ENCODE measurements at regions not wholly inside any gene's neighbourhood (a gene's known extent, or its start where the extent isn't known, plus 50 kb on each side); places are given as distances from the start of the nearest gene placed in this dataset.

DNA sequence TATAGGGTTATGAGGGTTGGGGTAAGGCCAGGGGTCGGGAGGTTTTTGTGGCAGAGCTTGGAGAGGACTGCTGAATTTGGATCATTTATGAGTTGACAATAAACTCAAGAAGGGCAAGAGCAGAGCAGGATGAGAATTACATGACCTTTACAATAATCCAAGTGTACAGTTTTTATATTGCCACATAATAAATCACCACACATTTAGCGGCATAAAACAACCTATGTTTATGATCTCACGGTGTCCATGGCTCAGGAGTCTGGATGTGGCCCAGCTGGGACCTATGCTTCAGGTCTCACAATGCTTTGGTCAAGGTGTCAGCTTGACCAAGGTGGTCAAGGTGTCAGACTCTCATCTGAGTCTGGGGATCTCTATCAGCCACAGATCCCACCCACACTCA lies 118.3 kb upstream of the WSCD1 start:
- DNase-seq (ENCODE audit: low read depth), result no peak

DNA sequence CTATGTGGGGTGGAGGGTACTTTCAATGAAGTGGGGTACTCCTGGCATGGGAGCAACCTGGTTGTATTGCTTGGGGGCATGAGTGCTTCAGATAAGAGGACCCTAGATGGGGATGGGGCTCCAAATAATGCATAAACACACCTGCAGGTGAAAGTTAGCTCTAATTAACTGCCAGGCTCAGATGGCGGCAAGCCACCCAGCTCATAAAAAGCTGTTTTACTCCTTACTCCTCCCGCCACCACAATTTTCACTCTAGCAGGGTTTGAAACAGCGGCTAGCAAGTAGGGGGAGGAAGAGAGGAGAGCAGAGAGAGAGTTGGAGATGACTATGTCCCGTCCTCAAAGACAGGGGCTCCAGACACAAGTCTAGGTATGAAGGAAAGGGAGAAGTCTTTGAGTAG lies 117.7 kb upstream of the WSCD1 start:
- DNase-seq (ENCODE audit: low read depth), result no peak

DNA sequence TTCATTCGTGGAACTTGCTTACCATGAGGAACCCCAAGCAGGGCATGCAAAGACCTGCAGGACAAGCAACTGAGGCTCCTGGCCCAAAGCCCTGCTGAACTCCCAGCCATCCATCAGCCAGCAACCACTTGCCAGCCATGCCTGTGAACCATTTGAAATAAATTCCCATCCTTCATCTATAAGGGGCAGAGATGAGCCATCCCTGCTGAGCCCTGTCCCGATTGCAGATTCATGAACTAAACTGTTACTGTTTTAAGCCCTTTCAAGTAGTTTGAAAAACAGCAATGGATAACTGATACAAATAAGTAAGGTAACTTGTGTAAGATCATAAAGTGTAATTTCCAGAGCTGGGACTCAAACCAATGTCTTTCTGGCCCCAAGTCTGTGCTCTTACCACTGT lies 114.4 kb upstream of the WSCD1 start:
- DNase-seq (ENCODE audit: low read depth), result no peak

DNA sequence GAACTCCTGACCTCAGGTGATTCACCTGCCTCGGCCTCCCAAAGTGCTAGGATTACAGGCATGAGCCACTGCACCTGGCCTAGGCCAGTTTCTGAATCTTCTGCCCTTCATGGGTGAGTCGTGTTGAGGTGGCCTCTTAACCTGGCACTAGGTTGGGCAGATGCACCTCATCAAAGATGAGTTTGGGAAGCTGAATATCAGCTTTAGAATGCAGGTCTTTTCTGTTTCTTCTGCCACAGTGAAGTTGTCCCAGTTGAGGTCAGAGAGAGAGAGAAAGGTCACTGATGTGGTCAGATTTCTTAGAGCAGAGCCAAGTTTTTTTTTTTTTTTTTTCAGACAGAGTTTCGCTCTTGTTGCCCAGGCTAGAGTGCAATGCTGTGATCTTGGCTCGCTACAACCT lies 111.3 kb upstream of the WSCD1 start:
- no peak for DNase-seq (ENCODE audit: low read depth)

DNA sequence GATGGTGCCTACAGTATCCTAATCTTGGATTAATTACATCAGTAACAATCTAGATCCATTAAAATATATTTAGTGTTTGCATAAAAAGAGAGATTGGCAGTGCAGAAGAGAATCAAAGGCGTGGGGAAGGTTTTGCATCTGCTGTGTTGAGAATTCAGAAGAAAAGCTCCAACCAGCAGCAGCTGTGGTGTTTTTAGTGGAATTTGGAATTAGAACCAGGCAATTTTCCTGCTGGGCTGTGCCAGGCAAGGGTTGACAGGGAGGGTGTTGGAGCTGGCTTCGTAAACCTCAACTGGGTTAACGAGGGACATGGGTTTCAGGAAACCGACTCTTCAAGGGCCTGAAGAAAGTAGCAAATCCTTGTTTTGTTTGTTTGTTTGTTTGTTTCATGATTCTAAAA lies 107.8 kb upstream of the WSCD1 start:
- DNase-seq (ENCODE audit: low read depth), result no peak

DNA sequence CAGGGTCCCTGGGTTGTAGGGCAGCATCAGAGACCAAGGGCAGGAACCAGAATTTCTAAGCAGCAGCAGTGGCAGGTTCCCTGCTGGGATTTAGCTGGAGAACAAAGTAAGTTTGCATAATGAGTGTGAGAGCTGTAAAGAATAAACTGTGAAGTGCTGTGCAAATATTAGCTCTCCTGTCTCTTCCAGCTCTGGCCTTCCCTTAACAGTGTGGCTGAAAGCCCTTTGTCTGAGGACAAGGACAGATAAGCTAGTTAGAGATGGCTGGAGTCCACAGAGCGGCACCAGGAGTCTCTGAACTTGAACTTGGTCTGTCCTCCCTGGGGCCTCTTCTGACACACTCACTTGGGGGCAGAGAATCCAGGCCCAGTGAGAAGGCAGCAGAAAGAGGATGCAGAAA lies 98.2 kb upstream of the WSCD1 start:
- DNase-seq (ENCODE audit: low read depth), result no peak

DNA sequence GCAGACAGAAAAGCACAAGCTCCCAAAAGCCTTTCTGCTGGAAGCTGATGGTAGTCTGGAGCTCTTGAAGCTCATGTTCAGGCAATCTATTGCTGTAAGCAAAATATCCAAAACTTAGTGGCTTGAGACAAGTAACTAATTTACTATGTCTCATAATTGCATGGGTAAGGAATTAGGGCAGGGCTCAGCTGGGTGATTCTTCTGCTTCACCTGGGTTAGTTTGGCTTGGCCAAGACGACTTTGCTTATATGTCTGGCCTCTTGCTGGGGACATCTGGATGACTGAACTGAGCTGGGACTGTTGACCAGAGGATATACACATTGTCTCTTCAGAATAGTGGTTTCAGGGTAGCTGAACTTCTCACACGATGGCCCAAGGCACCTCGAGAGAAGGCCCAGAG lies 96.8 kb upstream of the WSCD1 start:
- DNase-seq (ENCODE audit: low read depth), result no peak

DNA sequence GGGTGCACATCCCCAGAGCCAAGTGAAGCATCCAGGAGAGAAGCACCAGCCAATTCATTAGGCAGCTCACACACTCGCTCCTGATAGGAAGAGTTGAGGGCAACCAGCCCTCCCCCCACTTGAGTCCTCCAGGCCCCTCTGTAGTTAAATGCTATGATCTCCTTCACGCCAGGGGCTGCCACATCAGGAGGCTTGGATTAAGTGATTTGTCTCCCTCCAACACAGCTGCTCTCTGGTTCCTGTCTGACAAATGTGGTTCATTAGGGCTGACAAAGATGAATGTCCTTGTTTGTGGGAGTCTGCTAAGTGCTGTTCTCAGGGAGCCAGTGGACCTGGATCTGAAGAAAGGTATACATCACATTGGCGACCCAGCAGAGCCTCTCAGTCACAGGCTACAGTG lies 94.5 kb upstream of the WSCD1 start:
- DNase-seq (ENCODE audit: low read depth), result no peak

DNA sequence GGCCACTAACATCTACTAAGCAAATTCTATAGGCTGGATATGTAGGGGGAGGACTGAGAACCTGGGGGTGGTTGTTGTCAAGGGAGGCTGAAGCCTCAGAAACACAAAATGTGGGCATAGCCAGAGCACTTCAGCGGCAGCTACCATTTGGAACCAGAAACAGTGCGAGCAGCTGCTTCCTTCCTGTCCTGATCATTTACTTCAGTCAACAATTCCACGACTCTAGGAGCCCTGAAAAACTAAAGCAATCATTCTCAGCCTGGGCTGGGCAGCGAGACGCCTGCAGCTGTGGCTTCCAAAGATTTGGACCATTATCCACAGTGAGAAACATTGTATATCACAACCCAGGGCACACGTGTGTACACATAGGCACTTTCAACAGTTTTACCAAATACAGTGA lies 93.9 kb upstream of the WSCD1 start:
- no peak for DNase-seq (ENCODE audit: low read depth)

DNA sequence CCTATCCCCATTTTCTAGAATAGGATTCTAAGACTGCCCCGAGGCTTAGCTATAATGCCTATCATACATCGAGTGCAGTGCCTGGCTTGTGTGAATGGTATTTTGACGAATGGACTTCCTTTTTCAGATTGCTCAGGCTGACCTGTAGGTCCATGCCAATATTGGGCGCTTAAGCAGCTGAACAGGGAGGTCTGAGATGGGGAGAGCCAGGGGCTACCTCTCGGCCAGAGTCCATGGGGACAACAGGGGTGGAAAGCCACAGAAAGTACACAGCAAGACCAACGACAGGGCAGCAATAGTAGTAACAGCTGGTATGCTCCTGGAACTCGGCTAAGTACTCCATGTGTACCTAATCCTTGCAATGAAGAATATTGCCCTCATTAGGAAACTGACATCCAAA lies 91.7 kb upstream of the WSCD1 start:
- DNase-seq (ENCODE audit: low read depth), result no peak

DNA sequence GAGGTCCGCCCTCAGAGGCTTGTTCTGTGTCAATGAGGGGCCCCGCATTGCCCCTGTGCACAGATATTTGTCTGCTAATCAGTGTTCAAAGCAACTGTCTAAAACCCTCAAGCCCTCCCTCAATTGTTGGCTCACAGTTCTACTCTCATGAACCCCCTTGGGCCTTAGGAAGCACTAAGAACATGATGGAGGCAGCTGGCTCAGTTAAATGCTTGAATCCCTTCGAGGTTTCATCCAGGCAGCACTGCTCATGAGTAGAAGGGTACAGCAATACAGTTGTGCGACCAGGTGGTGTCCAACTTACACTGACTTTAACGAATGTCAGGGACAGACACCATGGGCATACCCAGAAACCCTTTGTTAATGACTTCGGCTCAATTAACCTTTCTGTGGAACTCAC lies 89.2 kb upstream of the WSCD1 start:
- no peak for DNase-seq (ENCODE audit: low read depth)

DNA sequence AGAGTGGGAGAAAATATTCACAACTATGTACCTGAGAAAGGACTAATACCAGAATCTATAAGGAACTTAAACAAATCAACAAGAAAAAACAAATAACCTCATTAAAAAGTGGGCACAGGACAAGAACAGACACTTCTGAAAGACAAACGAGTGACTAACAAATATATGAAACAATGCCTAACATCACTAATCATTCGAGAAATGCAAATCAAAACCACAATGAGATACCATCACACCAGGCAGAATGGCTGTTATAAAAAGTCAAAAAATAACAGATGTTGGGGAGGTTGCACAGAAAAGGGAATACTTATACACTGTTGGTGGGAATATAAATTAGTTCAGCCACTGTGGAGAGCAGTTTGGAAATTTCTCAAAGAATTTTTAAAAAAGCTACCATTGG lies 83.5 kb upstream of the WSCD1 start:
- peak; percentile 42 for DNase-seq (ENCODE audit: low read depth)

DNA sequence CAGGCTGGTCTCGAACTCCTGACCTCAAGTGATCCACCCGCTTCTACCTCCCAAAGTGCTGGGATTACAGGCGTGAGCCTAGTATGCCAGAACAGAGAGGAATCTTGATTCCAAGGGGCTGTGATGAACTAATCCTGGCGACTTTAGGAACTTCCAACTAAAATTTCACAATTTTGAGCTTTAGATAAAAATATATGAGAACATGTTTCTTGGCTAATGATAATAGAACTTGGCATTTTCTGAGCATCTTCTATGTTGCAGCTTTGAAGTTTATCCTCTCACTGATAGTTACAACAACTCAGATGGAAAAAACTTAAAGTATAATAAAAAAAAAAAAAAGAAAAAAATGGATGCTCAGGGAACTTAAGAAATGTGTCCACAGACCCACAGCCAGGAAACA lies 69.8 kb upstream of the WSCD1 start:
- no peak for DNase-seq (ENCODE audit: low read depth)

DNA sequence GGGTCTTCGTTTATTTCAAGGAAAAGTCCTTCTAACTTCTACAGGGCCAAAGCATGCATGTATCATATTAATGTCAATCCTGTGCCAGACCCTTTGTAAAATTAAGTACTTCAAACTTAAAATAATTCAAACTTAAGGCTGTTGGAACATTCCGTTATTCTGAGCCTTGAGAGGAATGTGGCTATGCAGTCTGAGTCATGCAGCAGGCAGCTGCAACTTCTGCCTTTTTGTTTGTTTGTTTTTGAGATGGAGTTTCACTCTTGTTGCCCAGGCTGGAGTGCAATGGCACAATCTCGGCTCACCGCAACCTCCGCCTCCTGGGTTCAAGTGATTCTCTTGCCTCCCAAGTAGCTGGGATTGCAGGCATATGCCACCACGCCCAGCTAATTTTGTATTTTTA lies 67.0 kb upstream of the WSCD1 start:
- peak; percentile 97 for DNase-seq (ENCODE audit: low read depth)

DNA sequence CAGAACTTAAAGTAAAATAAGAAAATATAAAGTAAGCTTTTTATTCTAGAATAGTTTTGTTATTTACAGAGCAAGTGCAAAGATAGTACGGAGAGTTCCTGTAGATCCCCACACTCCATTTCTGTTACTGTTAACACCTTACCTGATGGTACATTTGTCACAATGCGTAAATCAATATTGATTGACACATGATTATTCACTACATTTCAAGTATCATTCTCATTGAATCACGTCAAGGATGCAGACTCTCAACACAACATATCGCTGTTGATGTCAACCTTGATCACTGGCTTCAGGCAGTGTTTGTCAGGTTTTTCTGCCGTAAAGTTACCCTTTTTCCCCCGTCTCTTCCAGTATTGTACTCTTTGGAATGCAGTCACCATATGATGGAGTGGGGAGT lies 64.2 kb upstream of the WSCD1 start:
- no peak for DNase-seq (ENCODE audit: low read depth)

DNA sequence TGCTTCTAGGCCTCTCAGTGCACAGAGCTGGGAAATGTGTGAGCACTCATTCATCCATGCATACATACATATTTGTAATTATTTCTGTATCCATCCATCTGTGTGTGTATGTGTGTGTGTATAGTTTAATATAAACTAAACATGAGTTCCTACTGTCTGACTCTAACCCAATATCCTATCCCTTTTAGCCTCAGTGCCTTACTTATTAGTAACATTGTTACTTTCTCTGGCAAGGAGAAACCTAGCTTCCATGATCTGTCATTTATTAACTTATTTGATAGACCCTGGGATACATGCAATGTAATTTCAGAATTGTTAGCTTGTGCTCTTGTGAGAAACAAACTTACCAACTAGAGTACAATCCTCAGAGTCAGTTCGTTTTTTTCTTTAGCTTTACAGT lies 59.0 kb upstream of the WSCD1 start:
- no peak for DNase-seq (ENCODE audit: low read depth)

DNA sequence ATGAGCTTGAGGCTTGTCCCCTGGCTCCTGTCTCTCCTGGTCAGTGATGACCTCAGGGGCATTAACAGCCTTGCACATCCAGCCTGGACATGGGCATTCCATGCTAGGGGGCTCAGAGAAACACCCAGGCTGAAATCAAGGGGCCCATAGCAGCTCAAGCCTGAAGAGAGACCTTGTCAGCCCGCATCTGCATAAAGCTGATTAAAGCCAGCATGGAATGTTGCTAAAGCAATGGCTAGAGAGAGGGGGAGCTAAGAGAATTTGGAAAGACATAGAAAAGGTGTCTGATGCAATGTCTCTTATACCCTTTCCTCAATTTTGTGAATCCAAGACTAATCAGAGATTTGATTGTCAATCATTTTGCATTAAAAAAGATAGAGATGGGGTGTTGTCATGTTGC lies 51.4 kb upstream of the WSCD1 start:
- no peak for DNase-seq (ENCODE audit: low read depth)

DNA sequence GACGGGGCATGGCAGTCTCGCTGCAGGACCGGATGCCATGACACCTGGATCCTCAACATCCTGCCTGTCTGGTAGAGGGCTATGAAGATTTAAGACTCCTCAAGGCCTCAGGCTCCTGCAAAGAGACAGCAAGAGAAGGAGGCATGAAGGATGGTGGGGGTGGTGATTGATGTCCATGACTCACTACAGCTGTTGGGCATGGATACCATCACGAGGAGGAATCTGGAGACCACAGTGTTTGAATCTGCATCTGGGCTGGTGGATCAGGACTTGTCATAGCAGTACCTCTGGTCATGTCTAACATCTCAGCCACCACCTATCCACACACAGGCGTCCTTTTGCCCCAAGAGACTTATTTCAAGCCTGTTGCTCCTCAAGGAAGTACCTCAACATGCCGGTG lies 50.2 kb upstream of the WSCD1 start:
- peak; percentile 94 for DNase-seq (ENCODE audit: low read depth)

DNA sequence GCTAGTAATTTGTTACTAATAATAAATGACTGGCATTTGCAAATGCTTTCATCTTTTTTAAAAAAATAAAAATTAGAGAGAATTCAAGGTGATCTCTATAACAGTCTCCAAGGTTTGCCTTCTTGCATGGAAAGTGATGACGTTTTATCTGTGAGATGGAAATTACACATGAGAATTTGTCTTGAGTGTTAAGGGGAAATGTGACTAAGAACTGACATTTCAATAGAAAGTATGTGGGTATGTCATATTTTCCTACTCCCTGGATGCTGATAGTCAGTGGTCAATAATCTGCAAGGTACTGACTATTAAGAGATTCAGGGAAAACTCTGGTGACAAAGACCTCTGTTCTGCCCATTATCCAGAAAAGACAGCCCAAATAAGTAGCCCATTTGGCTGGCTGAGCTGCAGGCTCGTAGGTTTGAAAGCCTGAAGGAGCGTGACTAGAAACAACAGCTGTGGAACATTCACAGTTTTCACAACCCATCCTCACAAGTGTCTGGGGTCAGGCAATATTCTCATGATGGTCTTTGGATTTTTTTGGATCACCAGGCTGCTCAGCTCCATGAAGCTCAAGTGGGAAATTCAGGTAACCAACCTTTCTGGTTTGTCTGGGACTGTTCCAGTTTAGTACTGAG lies 49.7 kb upstream of the WSCD1 start:
- DNase-seq (ENCODE audit: low read depth), result peak; percentile 62
